ENCODE measurements at regions not wholly inside any gene's neighbourhood (a gene's known extent, or its start where the extent isn't known, plus 50 kb on each side); places are given as distances from the start of the nearest gene placed in this dataset.

DNA sequence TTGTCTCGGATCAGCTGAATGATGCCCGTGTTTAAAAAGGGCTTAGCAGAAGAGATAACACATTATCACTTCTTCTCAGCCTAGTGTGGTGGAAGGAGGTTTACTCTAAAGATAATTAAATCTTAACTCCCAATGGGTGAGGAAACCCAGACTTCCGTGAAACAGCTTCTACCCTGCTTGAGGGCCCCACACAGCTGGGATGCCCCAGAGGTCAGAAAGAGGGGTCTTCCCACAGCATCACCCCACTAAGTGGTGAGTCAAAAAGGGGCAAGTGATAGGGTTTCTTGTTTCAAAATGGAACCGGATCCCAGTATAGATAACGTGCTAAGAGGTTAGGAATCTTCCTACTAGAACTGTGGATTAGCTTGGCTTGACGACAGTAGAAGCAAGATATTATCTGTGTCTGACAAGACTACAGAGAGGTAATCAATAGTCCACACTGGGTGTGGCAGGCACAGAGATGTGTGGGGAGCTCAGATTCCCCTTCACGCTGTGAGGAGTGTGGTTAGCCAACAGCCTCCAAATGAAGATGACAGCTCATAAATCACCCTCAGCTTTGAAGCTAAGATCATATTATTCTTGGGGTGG, 129.6 kb upstream of the COPS8 start (continued):
- TF ChIP-seq NR2C2 (CRISPR knock-in tag; IDR thresholded peaks at IDR 0.05; ENCODE audit: borderline replicate concordance) (no peak), CBX2 (IDR thresholded peaks at IDR 0.05; ENCODE audit: low read depth, low read length) (no peak), CBX2 (CRISPR knock-in tag; IDR thresholded peaks at IDR 0.05; ENCODE audit: low read depth) (no peak), RAD51 (IDR thresholded peaks at IDR 0.05; ENCODE audit: borderline replicate concordance) (no peak), RFX5 (IDR thresholded peaks at IDR 0.05; ENCODE audit: low read depth, low read length) (no peak)
- TF ChIP-seq, protein P1, sequence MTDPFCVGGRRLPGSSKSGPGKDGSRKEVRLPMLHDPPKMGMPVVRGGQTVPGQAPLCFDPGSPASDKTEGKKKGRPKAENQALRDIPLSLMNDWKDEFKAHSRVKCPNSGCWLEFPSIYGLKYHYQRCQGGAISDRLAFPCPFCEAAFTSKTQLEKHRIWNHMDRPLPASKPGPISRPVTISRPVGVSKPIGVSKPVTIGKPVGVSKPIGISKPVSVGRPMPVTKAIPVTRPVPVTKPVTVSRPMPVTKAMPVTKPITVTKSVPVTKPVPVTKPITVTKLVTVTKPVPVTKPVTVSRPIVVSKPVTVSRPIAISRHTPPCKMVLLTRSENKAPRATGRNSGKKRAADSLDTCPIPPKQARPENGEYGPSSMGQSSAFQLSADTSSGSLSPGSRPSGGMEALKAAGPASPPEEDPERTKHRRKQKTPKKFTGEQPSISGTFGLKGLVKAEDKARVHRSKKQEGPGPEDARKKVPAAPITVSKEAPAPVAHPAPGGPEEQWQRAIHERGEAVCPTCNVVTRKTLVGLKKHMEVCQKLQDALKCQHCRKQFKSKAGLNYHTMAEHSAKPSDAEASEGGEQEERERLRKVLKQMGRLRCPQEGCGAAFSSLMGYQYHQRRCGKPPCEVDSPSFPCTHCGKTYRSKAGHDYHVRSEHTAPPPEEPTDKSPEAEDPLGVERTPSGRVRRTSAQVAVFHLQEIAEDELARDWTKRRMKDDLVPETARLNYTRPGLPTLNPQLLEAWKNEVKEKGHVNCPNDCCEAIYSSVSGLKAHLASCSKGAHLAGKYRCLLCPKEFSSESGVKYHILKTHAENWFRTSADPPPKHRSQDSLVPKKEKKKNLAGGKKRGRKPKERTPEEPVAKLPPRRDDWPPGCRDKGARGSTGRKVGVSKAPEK (CRISPR knock-in tag; IDR thresholded peaks at IDR 0.05; ENCODE audit: borderline replicate concordance), result no peak

DNA sequence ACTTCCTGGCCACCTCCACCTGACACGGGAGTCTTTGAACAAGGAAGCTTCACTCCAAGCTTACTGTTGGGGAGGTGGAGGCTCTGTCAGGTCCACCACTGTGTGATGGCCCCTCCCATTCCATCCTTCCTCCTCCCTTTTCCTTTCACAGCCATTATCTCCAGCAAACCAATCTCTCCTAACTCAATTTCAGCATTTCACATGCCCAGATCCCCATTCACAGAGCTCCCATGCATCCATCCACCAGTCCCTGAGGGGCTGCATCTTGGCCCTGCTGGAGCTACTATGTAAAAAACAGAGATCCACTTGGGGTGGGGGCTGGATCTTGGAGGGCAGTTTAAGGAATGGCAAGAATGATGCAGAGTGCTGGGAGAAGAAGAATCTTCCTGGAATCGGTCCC, 129.0 kb upstream of the COPS8 start:
- ATAC-seq (no peak), FAIRE-seq (no peak), DNase-seq (ENCODE audit: low spot score) (no peak)
- intact Hi-C loops (cut with micrococcal nuclease; ENCODE audit: unreplicated experiment), result no loop called here
- Histone ChIP-seq H3K4me1 (ENCODE audit: insufficient read depth, low read length) (0 out of 2 replicates have a peak, but pooled peaks cover 4% of the 10 kb centered on the region), H3K4me2 (ENCODE audit: low read depth, low read length) (no peak overlapping the region), H3K27me3 (ENCODE audit: control insufficient read depth in 1 of 2, insufficient read depth in 2 of 2, low read length in 2 of 2) (peaks cover 0 to 26% of the 10 kb centered on the region in 2 experiments; a peak in 2 of 5 replicates), H3K9me3 (ENCODE audit: low read length) (no peaks in the 10 kb centered on the region), H3K4me3 (replicated peaks in 1 of 3; ENCODE audit: insufficient read depth in 1 of 3, low read depth in 2 of 3, low read length in 3 of 3) (no peak overlapping the region), H3K9ac (ENCODE audit: insufficient read depth, low read depth, low read length) (no peak overlapping the region), H3K36me3 (replicated peaks in 1 of 2; ENCODE audit: control insufficient read depth in 1 of 2, insufficient read depth in 2 of 2, low read length in 2 of 2) (no peaks in the 10 kb centered on the region), H4K20me1 (ENCODE audit: insufficient read depth, low read length) (no peaks in the 10 kb centered on the region), H3K79me2 (ENCODE audit: insufficient read depth, low read length) (no peaks in the 10 kb centered on the region), H3K27ac (ENCODE audit: extremely low read length, insufficient read depth, low read length) (no peak overlapping the region), H2AFZ (ENCODE audit: low read length) (no peak overlapping the region)
- ChIA-PET CTCF (ENCODE audit: low intra/inter-chr PET ratio, low total read pairs) (no interaction called here), POLR2A (no interaction called here)
- BruUV-seq (replicated peaks), result no TSS peak
- 75% methylated on average over 2 of the region's 2 CpGs for WGBS (ENCODE audit: low lambda C conversion rate)
- in situ Hi-C loops (cut with HindIII; ENCODE audit: extremely low pct_ligation_motif_present, low pct_unique_long_range_greater_than_20kb), result no loop called here
- TF ChIP-seq ZNF350 (CRISPR knock-in tag; IDR thresholded peaks at IDR 0.05; ENCODE audit: borderline replicate concordance, low read depth) (no peak), ZNF121 (CRISPR knock-in tag; IDR thresholded peaks at IDR 0.05) (no peak), JUN (CRISPR knock-in tag; IDR thresholded peaks at IDR 0.05) (no peak), ZFAT (CRISPR knock-in tag; conservative IDR thresholded peaks at IDR 0.05) (no peak), GATA4 (IDR thresholded peaks at IDR 0.05; ENCODE audit: borderline replicate concordance, low read depth) (no peak), ZNF674 (CRISPR knock-in tag; IDR thresholded peaks at IDR 0.05; ENCODE audit: low read depth) (no peak), ZNF160 (CRISPR knock-in tag; IDR thresholded peaks at IDR 0.05) (no peak), SIX1 (CRISPR knock-in tag; IDR thresholded peaks at IDR 0.05; ENCODE audit: borderline replicate concordance) (no peak)
- TF ChIP-seq, protein P2, sequence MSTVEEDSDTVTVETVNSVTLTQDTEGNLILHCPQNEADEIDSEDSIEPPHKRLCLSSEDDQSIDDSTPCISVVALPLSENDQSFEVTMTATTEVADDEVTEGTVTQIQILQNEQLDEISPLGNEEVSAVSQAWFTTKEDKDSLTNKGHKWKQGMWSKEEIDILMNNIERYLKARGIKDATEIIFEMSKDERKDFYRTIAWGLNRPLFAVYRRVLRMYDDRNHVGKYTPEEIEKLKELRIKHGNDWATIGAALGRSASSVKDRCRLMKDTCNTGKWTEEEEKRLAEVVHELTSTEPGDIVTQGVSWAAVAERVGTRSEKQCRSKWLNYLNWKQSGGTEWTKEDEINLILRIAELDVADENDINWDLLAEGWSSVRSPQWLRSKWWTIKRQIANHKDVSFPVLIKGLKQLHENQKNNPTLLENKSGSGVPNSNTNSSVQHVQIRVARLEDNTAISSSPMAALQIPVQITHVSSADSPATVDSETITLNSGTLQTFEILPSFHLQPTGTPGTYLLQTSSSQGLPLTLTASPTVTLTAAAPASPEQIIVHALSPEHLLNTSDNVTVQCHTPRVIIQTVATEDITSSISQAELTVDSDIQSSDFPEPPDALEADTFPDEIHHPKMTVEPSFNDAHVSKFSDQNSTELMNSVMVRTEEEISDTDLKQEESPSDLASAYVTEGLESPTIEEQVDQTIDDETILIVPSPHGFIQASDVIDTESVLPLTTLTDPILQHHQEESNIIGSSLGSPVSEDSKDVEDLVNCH (CRISPR knock-in tag; IDR thresholded peaks at IDR 0.05), result no peak
- TF ChIP-seq, protein P3, sequence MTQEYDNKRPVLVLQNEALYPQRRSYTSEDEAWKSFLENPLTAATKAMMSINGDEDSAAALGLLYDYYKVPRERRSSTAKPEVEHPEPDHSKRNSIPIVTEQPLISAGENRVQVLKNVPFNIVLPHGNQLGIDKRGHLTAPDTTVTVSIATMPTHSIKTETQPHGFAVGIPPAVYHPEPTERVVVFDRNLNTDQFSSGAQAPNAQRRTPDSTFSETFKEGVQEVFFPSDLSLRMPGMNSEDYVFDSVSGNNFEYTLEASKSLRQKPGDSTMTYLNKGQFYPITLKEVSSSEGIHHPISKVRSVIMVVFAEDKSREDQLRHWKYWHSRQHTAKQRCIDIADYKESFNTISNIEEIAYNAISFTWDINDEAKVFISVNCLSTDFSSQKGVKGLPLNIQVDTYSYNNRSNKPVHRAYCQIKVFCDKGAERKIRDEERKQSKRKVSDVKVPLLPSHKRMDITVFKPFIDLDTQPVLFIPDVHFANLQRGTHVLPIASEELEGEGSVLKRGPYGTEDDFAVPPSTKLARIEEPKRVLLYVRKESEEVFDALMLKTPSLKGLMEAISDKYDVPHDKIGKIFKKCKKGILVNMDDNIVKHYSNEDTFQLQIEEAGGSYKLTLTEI (CRISPR knock-in tag; conservative IDR thresholded peaks at IDR 0.05), result no peak
- TF ChIP-seq, protein P4, sequence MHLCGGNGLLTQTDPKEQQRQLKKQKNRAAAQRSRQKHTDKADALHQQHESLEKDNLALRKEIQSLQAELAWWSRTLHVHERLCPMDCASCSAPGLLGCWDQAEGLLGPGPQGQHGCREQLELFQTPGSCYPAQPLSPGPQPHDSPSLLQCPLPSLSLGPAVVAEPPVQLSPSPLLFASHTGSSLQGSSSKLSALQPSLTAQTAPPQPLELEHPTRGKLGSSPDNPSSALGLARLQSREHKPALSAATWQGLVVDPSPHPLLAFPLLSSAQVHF (CRISPR knock-in tag; IDR thresholded peaks at IDR 0.05), result no peak

Data from HepG2 (cell line).